ENCODE measurements at regions not wholly inside any gene's neighbourhood (a gene's known extent, or its start where the extent isn't known, plus 50 kb on each side); places are given as distances from the start of the nearest gene placed in this dataset.

GRCh38 chr18:69152436-69152835, 248.3 kb upstream of the DOK6 start:
- TF ChIP-seq CTCF (IDR thresholded peaks at IDR 0.05; ENCODE audit: low read length) (no peak), EZH2phosphoT487 (IDR thresholded peaks at IDR 0.05; ENCODE audit: low read length) (no peak)
